C4-2B (cell line): ENCODE measurements at regions not wholly inside any gene's neighbourhood (a gene's known extent, or its start where the extent isn't known, plus 50 kb on each side); places are given as distances from the start of the nearest gene placed in this dataset.

Source experiments
- H3K27ac ChIP-seq: fragments of 450-650 bp; 2 replicates; pipeline ENCODE4 v1.5.1; 2017
- CTCF ChIP-seq: fragments of 450-650 bp; conservative IDR thresholded peaks from 2 replicates; pipeline ENCODE4 v1.5.1; 2017; ENCODE audit warnings: mild to moderate bottlenecking
- ZFX ChIP-seq: fragments of 450-650 bp; IDR thresholded peaks from 2 replicates; pipeline ENCODE4 v1.6.1; 2017

GRCh38 chr6:62716719-62717118 lies 430.7 kb upstream of the KHDRBS2 start:
- no peak overlapping the region for H3K27ac ChIP-seq
- TF ChIP-seq ZFX (no peak), CTCF (no peak)

- no peak overlapping the region for H3K27ac ChIP-seq
- TF ChIP-seq CTCF = no peak
- no peak for TF ChIP-seq ZFX
These were observed 428.1 kb upstream of the KHDRBS2 start for GRCh38 chr6:62714112-62714511.

GRCh38 chr6:62711750-62712149 lies 425.7 kb upstream of the KHDRBS2 start:
- H3K27ac ChIP-seq = no peak overlapping the region
- TF ChIP-seq ZFX (no peak), CTCF (no peak)

GRCh38 chr6:62707914-62708313 lies 421.9 kb upstream of the KHDRBS2 start:
- no peak for TF ChIP-seq CTCF
- no peak for TF ChIP-seq ZFX
- H3K27ac ChIP-seq = no peak overlapping the region

GRCh38 chr6:62707156-62707555 lies 421.1 kb upstream of the KHDRBS2 start:
- TF ChIP-seq ZFX = no peak
- no peak; the same call in 1 of the 2 replicates for TF ChIP-seq CTCF
- no peak overlapping the region for H3K27ac ChIP-seq

- TF ChIP-seq ZFX (no peak), CTCF (no peak)
- no peak overlapping the region for H3K27ac ChIP-seq
These were observed 397.0 kb upstream of the KHDRBS2 start for GRCh38 chr6:62683063-62683462.

GRCh38 chr6:62681108-62681507 lies 395.1 kb upstream of the KHDRBS2 start:
- TF ChIP-seq CTCF = no peak
- no peak for TF ChIP-seq ZFX
- H3K27ac ChIP-seq = no peak overlapping the region
